K562 (cell line): ENCODE measurements at regions not wholly inside any gene's neighbourhood (a gene's known extent, or its start where the extent isn't known, plus 50 kb on each side); places are given as distances from the start of the nearest gene placed in this dataset.

Experiments used
- HNRNPH1 ChIP-seq: fragments of 200-400 bp; formaldehyde crosslinking; optimal IDR thresholded peaks from 2 replicates; pipeline ENCODE3; 2017; ENCODE audit warnings: low read depth, mild to moderate bottlenecking, low read length, moderate library complexity
- RFX5 ChIP-seq: IDR thresholded peaks from 2 replicates; pipeline ENCODE4 v1.6.1; 2011; ENCODE audit warnings: low read depth, mild to moderate bottlenecking, improper control_type of control experiment, low read length
- SIN3A ChIP-seq, 2 experiments: fragments of 150-350 bp in 1 of 2; IDR thresholded peaks; 2 replicates each; pipeline ENCODE4 v1.6.1; 2011 to 2016; ENCODE audit warnings: borderline replicate concordance in 2 of 2, low read depth in 2 of 2, low read length in 2 of 2, mild to moderate bottlenecking in 2 of 2, moderate library complexity in 2 of 2; ENCODE audit not compliant: control insufficient read depth in 1 of 2
- TF ChIP-seq, protein P1 (sequence below), 3 experiments: IDR thresholded peaks in 2 of 3; conservative IDR thresholded peaks in 1 of 3; 2 replicates each; pipeline ENCODE4 v1.5.1; 2011 to 2012; ENCODE audit warnings: low read length in 3 of 3, mild to moderate bottlenecking in 3 of 3, control low read depth in 2 of 3, improper control_type of control experiment in 1 of 3, inconsistent platforms in 1 of 3, low read depth in 1 of 3, mixed read lengths in 1 of 3, moderate library complexity in 1 of 3; ENCODE audit not compliant: insufficient read depth in 2 of 3

DNA sequence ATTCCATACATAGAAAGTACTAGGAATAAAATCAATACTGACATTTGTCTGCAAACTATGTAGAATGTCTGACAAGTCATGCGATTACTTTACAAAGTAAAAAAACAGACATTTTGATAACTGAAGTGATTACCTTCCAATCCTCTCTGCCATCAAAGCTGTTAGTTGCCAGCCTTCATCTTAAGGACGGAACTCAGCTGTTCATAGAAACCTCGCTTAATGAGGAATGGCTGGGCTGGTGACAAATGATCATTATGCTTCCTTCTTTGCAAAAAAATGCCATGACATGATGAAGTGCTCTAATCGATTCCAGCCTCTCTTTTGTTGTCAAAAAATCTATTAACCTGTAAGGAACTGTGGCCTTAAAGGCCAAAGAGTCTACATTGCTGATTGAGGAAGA is 1214.9 kb upstream of the IGFBP7 start:
- TF ChIP-seq SIN3A (IDR thresholded peaks at IDR 0.05; ENCODE audit: borderline replicate concordance in 2 of 2, control insufficient read depth in 1 of 2, low read depth in 2 of 2, low read length in 2 of 2) (no peak), HNRNPH1 (no peak), RFX5 (no peak)
- TF ChIP-seq, protein P1, sequence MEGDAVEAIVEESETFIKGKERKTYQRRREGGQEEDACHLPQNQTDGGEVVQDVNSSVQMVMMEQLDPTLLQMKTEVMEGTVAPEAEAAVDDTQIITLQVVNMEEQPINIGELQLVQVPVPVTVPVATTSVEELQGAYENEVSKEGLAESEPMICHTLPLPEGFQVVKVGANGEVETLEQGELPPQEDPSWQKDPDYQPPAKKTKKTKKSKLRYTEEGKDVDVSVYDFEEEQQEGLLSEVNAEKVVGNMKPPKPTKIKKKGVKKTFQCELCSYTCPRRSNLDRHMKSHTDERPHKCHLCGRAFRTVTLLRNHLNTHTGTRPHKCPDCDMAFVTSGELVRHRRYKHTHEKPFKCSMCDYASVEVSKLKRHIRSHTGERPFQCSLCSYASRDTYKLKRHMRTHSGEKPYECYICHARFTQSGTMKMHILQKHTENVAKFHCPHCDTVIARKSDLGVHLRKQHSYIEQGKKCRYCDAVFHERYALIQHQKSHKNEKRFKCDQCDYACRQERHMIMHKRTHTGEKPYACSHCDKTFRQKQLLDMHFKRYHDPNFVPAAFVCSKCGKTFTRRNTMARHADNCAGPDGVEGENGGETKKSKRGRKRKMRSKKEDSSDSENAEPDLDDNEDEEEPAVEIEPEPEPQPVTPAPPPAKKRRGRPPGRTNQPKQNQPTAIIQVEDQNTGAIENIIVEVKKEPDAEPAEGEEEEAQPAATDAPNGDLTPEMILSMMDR (IDR thresholded peaks at IDR 0.05 in 2 of 3, conservative IDR thresholded peaks at IDR 0.05 in 1 of 3; ENCODE audit: insufficient read depth in 2 of 3, low read depth in 1 of 3, low read length in 3 of 3), result no peak
